GM21423 (cell line): ENCODE measurements at regions not wholly inside any gene's neighbourhood (a gene's known extent, or its start where the extent isn't known, plus 50 kb on each side); places are given as distances from the start of the nearest gene placed in this dataset.

ENCODE experiments used
- ATAC-seq: cut with Tn5 transposase; IDR thresholded peaks from one replicate; pipeline ENCODE4 v1.9.1; 2021; ENCODE audit warnings: mild to moderate bottlenecking, moderate library complexity; ENCODE audit not compliant: unreplicated experiment

- ATAC-seq, result no peak
Observed at GRCh38 chr17:79455636-79456035, 155.2 kb downstream of the RBFOX3 start.

GRCh38 chr17:79454826-79455225 lies 156.0 kb downstream of the RBFOX3 start:
- ATAC-seq, result no peak

GRCh38 chr17:79453481-79453880 lies 157.4 kb downstream of the RBFOX3 start:
- ATAC-seq, result no peak

- no peak for ATAC-seq
Observed at GRCh38 chr17:79452706-79453105, 158.1 kb downstream of the RBFOX3 start.

GRCh38 chr17:79451167-79451566 lies 159.7 kb downstream of the RBFOX3 start:
- no peak for ATAC-seq

GRCh38 chr17:79446399-79447009 lies 164.3 kb downstream of the RBFOX3 start:
- ATAC-seq, result no peak

GRCh38 chr17:79444198-79444597 lies 166.7 kb downstream of the RBFOX3 start:
- ATAC-seq, result no peak

GRCh38 chr17:79443026-79443425 lies 167.8 kb downstream of the RBFOX3 start:
- no peak for ATAC-seq

- ATAC-seq, result no peak
Observed at GRCh38 chr17:79441356-79442160, 169.3 kb downstream of the RBFOX3 start.

GRCh38 chr17:79440251-79440650 lies 170.6 kb downstream of the RBFOX3 start:
- ATAC-seq, result no peak

GRCh38 chr17:79439493-79439892 lies 171.4 kb downstream of the RBFOX3 start:
- ATAC-seq, result no peak

- ATAC-seq, result no peak
Observed at GRCh38 chr17:79438546-79439334, 172.1 kb downstream of the RBFOX3 start.

- ATAC-seq, result no peak
Observed at GRCh38 chr17:79438058-79438457, 172.8 kb downstream of the RBFOX3 start.

GRCh38 chr17:79437081-79437480 lies 173.8 kb downstream of the RBFOX3 start:
- ATAC-seq, result no peak

GRCh38 chr17:79435962-79436361 lies 174.9 kb downstream of the RBFOX3 start:
- no peak for ATAC-seq

GRCh38 chr17:79435296-79435695 lies 175.6 kb downstream of the RBFOX3 start:
- ATAC-seq, result no peak

- no peak for ATAC-seq
Observed at GRCh38 chr17:79434215-79434614, 176.6 kb downstream of the RBFOX3 start.

GRCh38 chr17:79433379-79433778 lies 177.5 kb downstream of the RBFOX3 start:
- no peak for ATAC-seq

GRCh38 chr17:79431175-79431574 lies 179.7 kb downstream of the RBFOX3 start:
- ATAC-seq, result no peak

GRCh38 chr17:79429864-79430494 lies 180.9 kb downstream of the RBFOX3 start:
- ATAC-seq, result no peak

GRCh38 chr17:79428988-79429387 lies 181.9 kb downstream of the RBFOX3 start:
- no peak for ATAC-seq
